Progenitor cell of endocrine pancreas (in vitro differentiated cells): ENCODE measurements at regions not wholly inside any gene's neighbourhood (a gene's known extent, or its start where the extent isn't known, plus 50 kb on each side); places are given as distances from the start of the nearest gene placed in this dataset.

ENCODE experiments used
- DNase-seq: peaks from one replicate; pipeline ENCODE4 v3.0.0; 2021; ENCODE audit warnings: low spot score; ENCODE audit not compliant: unreplicated experiment
- H3K27ac Mint-ChIP-seq: 2 replicates; pipeline ENCODE4 v1.8.0; 2021; ENCODE audit warnings: mild to moderate bottlenecking, moderate library complexity, mixed read lengths
- H3K27me3 Mint-ChIP-seq: 2 replicates; pipeline ENCODE4 v1.8.0; 2021; ENCODE audit warnings: mixed read lengths
- H3K36me3 Mint-ChIP-seq: 2 replicates; pipeline ENCODE4 v1.8.0; 2022; ENCODE audit warnings: mixed read lengths; ENCODE audit not compliant: insufficient read depth
- H3K4me1 Mint-ChIP-seq: 2 replicates; pipeline ENCODE4 v1.8.0; 2021; ENCODE audit warnings: low read depth, mixed read lengths
- H3K4me3 Mint-ChIP-seq: 2 replicates; pipeline ENCODE4 v1.8.0; 2021; ENCODE audit warnings: low read depth, mild to moderate bottlenecking, moderate library complexity, mixed read lengths
- H3K9me3 Mint-ChIP-seq: 2 replicates; pipeline ENCODE4 v1.8.0; 2021; ENCODE audit warnings: low read depth, mixed read lengths
- CTCF ChIP-seq: fragments of 200-600 bp; sonication (generic); IDR thresholded peaks from one replicate; pipeline ENCODE4 v1.5.0; 2021; ENCODE audit warnings: antibody characterized with exemption, mild to moderate bottlenecking; ENCODE audit not compliant: unreplicated experiment

- no peak overlapping the region for H3K27ac Mint-ChIP-seq
- H3K27me3 Mint-ChIP-seq = peaks cover 5% of the 10 kb centered on the region
- H3K4me1 Mint-ChIP-seq = peaks cover 2% of the 10 kb centered on the region
- no peaks in the 10 kb centered on the region for H3K9me3 Mint-ChIP-seq
- no peaks in the 10 kb centered on the region for H3K36me3 Mint-ChIP-seq
- no peak for TF ChIP-seq CTCF
- no peak for DNase-seq
- H3K4me3 Mint-ChIP-seq = no peak overlapping the region
Measured at GRCh38 chr7:94228678-94229077, 166.0 kb upstream of the COL1A2 start.

- no peak overlapping the region for H3K27ac Mint-ChIP-seq
- no peaks in the 10 kb centered on the region for H3K27me3 Mint-ChIP-seq
- H3K4me1 Mint-ChIP-seq = no peaks in the 10 kb centered on the region
- DNase-seq = no peak
- TF ChIP-seq CTCF = no peak
- no peaks in the 10 kb centered on the region for H3K9me3 Mint-ChIP-seq
- H3K4me3 Mint-ChIP-seq = no peak overlapping the region
- H3K36me3 Mint-ChIP-seq = no peaks in the 10 kb centered on the region
Measured at GRCh38 chr7:94231305-94231704, 163.4 kb upstream of the COL1A2 start.

DNA sequence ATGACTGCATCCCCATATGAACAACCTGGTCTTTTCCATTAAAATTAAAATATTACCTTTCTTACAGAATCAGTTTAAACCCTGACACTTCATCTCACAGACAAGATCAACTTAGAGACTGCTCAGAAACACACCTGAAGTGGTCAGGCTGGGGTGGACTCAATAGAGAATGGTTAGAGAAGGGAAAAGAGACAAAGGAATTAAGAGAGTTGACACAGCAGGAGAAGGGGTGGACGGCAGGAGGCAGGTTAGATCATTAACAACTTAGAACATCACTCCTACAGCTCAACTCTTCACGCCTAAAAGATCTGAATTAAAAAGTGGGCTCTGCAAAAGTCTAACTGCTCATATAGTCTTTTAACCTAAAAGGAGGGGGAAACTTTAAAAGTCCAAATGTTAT lies 157.7 kb upstream of the COL1A2 start:
- H3K27me3 Mint-ChIP-seq = no peaks in the 10 kb centered on the region
- no peak for DNase-seq

GRCh38 chr7:94237417-94237816 lies 157.3 kb upstream of the COL1A2 start:
- TF ChIP-seq CTCF = no peak
- Mint-ChIP-seq H3K27ac (no peak overlapping the region), H3K4me1 (peaks cover 9% of the 10 kb centered on the region), H3K9me3 (no peaks in the 10 kb centered on the region), H3K36me3 (no peaks in the 10 kb centered on the region), H3K4me3 (no peak overlapping the region), H3K27me3 (no peaks in the 10 kb centered on the region)
- no peak for DNase-seq

More for the DNA sequence above, 157.7 kb upstream of the COL1A2 start:
- Mint-ChIP-seq H3K27ac (no peak overlapping the region), H3K36me3 (no peaks in the 10 kb centered on the region), H3K4me3 (no peak overlapping the region), H3K4me1 (peaks cover 9% of the 10 kb centered on the region), H3K9me3 (no peaks in the 10 kb centered on the region)
- TF ChIP-seq CTCF = no peak

DNA sequence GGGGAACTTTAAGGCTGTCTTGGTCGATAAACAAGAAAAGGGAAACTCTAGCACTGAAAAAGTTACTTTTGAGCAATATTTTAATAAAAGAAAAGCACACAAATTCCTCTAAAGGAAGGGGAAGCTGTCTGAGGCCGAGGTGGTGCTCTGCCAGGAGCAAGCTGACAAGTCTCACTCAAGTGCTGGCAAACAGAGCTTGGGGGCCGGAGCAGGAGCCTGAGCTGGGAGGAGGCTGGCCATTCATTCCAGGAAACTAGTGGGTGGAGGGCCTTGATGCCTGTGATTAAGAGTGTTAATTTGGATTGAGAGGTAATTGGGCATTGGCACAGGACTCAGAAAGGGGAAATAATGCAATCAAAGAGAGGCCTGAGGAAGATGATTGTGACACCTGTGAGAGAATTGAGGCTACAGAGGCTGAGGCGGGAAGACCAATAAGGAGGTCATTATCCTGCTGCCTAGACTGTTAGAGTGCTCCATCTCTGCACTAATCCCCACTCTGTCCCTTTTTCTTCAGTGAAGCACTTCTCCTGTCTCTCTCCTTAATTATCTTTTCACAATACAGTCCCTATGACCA lies 154.9 kb upstream of the COL1A2 start:
- H3K27ac Mint-ChIP-seq = no peak overlapping the region
- no peak for DNase-seq
- no peaks in the 10 kb centered on the region for H3K36me3 Mint-ChIP-seq
- TF ChIP-seq CTCF = no peak
- no peaks in the 10 kb centered on the region for H3K9me3 Mint-ChIP-seq
- H3K4me1 Mint-ChIP-seq = peaks cover 9% of the 10 kb centered on the region
- no peaks in the 10 kb centered on the region for H3K27me3 Mint-ChIP-seq
- no peak overlapping the region for H3K4me3 Mint-ChIP-seq
